GOT3 (cell line): ENCODE measurements at regions not wholly inside any gene's neighbourhood (a gene's known extent, or its start where the extent isn't known, plus 50 kb on each side); places are given as distances from the start of the nearest gene placed in this dataset.

Source experiments
- DNase-seq: peaks from one replicate; lab custom pipeline; 2025; ENCODE audit warnings: mixed read lengths; lab: John Stamatoyannopoulos, UW

DNA sequence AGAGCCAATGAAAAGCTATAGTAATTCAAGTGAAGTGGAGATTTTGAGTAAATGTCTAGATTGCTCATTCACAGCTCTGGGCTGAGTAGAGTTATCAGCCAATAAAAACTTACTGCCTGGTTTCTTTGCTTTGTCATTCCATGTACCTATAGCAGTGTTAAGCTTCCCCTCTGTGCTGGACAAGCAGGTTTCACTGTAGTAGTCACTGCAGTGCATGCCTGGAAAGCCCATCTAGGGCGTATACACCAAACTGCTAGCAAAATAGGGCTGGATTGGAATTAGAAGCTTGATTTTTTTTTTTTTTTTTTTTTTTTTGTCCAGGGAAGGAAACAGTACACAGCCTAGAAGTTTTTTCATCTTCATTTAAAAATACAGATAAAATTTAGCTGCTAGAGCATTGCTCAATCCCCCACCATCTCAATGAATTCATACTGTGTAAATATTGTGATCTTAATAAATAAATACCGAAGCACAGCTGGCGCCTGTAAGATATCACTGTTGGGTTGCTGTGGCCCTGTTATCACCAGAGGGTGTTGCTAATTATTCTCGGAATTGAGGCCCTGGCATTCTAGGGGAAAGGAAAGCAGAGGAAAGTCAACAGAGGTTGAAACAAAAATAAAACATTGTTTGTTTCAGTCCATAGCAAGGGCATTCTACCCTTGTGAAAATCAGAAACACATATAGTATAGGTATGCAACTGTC, 968.5 kb upstream of the GJE1 start:
- DNase-seq = no peak

DNA sequence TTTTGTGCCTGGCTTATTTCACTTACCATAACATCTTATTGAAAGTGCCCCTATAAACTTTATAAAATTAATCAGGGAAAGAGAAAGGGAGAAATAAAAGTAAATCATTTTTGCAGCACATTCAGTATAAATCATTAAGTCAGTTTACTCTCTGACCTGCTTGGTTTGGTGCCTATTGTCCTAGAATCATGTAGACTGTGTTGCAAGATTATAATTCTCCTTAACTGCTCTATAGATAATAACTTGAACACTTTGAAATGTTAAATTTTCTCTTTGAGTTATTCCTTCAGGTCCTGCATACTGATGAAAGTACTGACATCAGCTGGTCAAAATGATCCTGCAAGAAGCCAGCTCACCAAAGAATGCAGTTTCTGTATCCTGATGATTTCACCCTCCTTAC, 969.6 kb upstream of the GJE1 start:
- DNase-seq = no peak

DNA sequence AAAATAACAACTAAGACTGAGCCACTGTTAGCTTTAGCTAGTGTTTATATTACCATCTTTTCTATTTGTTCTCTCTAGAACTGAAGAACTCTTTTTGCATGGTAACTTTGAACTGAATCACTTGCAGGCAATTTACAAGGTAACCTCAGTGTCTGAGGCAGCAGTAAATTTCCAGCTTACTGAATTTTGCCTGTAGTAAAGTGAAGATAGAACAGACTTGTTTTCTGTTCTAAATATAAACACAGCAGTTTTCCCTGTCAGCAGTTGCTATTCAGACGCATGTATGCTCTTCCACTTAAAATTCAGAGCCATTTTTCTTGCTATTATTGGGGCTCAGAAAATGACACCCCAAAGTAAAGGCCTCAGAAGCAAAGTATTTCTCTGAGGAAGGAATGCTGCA, 974.0 kb upstream of the GJE1 start:
- no peak for DNase-seq

DNA sequence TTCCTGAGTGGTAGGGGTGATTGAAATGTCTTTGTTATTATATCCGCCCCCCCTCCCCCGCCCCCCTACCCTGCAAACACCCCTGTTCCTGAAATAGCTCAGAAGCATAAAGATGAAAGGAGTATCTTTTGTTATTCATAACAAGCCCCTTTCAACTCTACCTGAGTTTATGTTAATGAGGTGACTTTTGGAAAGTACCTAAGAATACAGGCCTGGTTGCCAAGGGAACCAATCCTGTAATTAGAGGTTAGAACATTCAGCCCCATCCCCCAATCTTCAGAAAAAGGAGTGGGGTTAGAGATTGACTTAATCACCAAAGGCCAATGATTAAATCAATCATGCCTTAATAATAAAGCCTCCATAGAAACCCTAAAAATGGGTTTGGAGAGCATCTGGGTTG, 979.2 kb upstream of the GJE1 start:
- no peak for DNase-seq

DNA sequence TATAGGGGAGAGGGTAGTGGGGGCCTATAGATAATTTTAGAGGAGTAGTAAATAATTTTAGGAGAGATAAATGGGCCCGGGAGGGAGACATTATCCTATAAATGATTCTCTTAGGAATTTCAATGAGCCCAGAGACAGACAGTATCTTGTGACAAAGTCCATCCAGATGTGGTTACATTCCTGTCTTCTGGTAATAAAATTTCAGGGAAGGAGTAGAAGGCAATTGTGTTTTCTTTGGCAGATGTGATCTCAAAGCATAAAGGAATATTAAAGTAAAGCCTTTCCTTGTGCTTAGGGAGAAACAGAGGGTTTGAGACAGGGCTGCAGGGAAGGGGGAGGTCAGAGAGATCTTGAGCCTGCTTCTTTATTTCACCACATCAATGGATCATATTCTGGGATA, 979.8 kb upstream of the GJE1 start:
- DNase-seq = no peak

DNA sequence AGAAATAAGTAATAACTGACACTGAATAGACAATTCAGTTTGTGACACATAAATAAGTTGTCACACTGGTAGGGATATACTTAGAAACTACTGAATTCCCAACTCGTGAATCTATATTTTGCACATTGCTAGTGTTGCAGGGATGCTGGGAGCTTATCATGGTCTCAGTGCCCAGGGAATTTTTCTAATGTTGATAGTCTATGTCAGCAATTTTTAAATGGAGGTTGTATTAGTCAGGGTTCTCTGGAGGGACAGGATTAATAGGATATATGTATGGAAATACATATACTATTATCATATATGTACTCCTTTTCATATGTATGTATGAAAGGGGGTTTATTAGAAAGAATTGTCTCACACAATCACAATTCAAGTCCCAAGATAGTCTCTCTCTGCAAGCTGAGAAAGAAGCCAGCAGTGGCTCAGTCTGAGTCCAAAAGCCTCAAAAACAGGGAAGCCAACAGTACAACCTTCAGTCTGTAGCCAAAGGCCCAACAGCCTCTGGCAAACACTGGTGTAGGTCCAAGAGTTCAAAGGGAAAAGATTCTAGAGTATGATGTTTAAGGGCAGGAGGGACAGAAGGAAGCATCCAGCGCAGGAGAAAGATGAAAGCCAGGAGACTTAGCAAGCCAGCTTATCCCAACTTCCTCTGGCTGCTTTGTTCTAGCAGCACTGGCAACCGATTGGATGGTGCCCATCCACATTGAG, 980.9 kb upstream of the GJE1 start:
- no peak for DNase-seq

DNA sequence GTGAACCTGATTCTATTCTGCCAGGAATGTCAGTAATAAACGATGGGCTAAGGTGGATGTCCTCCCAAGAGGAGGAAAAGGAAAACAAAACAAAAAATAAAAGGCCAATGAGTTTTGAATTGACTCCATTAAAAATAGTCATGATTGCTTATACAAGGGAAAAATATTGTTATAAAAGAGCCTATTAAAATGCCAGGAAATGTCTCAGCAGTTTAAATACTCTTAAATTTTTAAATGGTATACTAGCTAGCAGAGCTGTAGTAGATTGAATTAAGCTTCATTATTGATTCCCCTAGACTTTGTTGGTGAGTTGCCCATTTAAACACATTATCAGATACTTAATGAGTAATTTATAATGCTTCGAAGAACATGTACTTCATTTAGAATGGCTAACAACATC, 990.9 kb upstream of the GJE1 start:
- DNase-seq = no peak

DNA sequence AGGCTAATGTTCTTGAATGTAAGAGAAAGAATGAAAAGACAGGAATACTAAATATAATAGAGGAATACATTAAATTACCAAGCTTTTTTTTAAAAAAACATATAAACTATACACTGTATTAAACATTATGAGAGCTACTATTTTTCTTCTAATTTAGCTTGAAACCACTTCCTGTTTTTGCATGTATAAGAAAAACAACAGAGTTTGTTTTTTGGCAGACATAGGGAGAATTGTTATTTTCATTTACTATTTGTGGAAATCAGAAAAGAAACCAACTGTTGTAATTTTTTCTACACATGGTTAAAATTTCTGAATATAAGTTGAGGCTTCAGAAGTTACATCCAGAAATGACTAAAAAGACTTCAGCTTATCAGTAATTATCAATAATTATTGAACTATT, 991.8 kb upstream of the GJE1 start:
- no peak for DNase-seq

DNA sequence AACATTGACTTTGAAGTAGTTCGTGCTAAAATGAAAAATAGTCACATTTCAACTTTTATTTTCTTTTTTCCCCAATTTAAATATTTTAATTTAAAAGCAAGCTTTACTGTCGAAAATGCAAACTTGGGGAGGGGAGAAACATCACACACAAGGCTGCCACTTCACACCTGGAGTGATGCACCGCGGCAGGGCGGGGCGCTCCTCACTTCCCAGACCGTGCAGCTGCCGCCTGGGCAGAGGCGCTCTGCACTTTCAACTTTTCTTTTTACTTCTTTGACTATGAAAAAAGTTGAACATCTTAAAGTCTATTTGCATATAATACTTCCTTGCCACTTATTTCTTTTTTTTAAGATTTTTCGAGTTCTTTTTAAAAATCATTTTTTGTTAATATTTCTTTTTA, 993.3 kb upstream of the GJE1 start:
- no peak for DNase-seq

DNA sequence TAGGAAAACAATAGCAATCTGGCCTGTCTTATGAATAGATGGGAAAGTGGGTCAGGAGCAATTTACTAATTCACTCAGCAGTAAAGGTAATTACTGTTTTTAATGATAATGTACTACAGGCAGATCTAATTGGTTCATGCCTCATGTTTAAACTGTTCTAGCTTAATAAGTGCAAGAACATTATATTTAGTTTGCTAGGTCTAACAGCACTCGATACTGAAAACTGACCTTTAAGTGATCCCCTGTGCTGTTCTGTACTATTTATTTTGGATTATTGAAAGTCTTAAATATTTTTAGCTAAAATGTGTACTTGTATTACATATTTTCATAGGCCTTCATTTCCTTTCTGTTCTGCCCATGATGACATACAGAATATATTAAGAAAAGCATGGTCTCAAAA, 998.0 kb upstream of the GJE1 start:
- DNase-seq = no peak

DNA sequence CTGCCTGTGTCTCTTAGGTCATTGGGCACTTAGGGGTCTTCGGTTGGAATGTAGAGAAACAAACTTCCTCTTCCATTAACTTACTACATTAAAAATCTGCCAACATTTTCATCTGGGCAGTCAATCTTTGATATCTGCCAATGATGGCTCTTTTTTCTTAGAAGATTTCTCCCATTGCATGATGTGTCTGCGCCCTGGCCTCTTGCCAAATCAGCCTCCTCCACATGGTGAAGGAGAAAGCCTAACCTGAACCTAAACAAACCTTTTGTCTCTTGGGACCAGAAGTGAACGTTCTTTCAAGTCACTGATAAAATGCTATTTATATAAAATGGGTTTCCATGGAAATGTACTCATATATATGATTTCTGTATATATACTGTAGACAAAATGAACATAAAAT, 998.9 kb upstream of the GJE1 start:
- DNase-seq = no peak

DNA sequence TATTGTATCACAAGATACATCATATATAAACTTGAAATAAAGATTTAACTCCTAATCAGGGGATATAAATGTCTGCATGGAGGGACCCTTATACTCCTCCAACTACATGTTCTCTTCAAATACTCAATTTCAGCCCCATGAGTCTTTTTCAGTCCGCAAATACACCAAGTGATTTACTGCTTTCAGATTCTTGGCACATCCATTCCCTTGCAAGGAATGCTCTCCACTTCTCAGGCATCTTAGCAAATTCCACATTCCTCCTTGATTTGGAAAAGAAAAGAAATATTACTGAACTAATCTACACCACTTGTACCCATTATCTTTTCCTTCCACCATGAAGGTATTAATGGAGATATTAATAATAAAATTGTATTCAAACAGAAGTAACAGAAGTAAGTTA, 999.4 kb upstream of the GJE1 start:
- no peak for DNase-seq

DNA sequence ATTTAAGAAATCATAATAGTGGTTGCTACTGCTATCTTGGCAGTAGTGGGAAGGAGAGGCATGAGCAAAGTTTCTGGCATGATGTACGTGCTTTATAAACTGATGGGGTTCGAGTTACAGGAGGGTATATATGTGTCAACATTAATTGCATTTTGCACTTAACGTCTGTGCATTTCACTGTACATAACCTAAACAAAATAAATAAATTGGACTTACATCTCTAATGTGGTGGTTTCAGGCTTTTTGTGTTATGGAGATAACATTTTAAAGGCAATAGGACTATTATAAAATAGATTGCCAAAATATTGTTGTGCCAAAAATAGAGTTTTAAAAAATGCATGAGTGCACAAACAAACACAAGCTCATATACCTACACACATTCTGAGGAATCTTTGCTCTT, 1001.1 kb upstream of the GJE1 start:
- DNase-seq = no peak

DNA sequence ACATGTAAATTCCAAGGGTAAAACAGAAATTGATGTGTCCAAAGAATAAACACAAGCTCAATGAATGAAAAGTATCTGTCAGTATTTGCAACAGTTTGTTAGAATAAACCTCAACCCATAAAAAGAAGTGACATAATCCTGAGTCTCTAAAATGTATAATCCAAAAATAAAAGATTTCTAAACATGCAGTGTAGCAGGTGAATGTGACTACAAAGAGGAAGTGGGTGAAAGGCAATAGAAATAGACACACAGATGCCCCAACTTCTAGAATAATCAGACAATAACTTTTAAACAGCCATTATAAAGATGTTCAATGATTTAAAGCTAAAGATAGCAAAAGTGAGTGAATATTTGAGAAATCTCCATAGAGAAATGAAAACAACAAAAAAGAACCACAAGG, 1009.2 kb upstream of the GJE1 start:
- DNase-seq = no peak

DNA sequence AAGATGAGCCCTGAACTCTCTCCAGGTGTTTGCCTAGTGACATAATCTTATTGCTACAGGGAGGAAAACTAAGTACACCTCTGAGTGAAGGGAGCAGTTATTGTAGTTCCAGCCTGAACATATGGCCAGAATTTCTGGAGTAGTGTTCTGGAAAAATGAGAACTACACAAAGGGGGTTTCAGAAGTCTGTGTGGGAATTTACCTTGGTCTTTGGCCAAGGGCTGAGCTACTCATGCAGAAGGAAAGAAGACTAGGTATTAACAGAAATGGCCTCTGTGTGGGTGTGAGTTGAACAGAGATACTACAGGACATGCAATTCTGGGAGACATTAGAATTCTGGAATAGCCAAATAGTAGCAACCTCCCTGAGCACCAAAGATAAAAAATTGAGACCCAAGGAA, 1009.7 kb upstream of the GJE1 start:
- no peak for DNase-seq

DNA sequence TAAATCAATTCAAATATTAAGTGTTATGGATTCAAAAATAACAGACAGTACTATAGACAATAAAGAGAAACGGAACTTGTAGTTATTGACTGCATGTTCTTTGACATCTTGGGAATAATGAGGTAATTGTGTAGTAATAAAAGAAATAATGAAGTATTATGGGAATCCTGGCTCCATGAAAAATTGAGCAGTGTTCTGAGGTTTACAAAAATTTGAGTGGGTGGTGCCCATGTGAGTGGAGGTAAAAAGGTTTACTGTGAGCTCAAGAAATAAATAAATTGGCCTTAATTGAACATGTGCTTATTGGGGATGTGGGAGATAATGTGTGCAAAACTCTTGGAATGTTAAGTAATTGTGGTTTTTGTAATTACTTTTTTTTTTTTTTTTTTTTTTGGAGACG, 1013.7 kb upstream of the GJE1 start:
- no peak for DNase-seq

DNA sequence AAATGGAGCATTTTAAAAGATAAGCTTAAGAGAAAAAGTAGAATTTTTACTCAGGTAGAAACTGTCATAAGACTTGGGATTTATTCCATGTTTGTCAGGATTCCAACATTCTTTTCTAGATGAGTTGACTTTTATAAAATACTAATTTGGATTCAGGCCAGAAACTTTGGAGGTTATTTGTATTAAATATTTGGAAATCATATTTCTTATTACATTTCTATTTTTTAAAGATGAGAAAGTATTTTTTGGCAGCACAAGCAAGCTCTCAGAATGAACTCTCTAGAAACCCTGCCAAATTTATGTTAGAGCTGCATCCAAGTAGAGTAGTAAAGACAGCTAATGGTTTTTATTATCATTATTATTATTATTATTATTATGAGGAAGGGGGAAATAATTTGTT, 1014.9 kb upstream of the GJE1 start:
- DNase-seq = no peak

DNA sequence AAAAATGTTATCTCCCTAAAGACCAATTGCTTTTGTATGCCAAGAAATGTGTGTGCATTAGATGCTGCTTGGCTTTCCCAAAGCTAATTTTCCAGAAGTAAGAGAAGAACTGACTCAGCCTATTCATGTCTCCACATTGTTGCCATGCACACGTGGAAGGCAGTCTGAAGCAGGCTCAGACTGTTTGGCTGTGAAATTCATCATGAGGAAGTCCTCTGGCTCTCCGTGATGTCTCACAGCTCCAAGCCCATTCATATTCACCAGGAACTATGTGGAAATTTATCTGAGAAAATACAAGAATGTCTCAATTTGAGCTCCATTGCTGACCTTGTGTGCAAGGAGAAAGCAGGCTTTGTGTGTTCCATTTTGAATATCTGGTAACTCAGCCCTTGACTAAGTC, 1022.2 kb upstream of the GJE1 start:
- no peak for DNase-seq

DNA sequence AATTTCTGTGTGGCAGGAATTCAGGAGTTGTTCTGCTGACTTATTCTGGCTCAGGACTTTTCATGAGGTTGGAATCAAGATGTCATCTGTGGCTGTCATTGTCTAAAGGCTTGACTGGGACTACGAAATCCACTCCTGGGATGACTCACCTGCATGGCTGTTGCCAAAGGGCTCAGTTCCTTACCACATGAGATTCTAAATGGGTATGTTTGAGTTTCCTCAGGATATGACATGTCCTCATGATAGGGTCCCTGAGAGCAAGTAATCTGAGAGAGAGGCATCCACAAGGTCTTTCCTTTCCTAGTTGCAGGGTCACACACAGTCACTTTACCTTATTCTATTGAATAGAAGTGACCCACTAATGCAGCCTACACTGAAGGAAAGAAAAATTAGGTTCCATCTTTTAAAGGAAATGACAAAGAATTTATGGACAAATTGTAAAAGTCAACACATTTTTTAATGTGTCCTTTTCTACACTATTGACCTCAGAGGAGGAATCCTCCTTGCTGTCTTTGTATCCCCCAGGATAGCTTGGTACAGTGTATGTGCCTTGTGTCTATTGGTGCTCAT, 1025.0 kb upstream of the GJE1 start:
- no peak for DNase-seq

DNA sequence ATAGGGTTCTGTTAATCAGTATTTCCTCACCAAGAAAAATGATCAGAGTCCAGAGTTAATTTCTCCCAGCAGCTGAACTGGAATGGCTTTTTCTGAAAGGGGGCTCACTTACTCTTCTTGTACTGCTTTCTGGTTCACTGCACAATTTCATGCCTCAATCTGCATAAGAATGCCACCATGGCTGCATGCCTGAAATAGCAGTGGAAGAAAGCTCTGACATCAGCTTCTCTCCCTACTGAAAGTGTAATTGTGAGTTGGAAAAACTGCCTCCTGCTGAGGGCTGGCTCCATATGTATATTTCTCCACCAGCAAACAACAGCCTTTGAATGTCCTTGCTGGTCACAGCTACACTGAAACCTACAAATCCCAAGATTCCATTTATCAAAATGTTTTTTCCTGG, 1027.2 kb upstream of the GJE1 start:
- no peak for DNase-seq

DNA sequence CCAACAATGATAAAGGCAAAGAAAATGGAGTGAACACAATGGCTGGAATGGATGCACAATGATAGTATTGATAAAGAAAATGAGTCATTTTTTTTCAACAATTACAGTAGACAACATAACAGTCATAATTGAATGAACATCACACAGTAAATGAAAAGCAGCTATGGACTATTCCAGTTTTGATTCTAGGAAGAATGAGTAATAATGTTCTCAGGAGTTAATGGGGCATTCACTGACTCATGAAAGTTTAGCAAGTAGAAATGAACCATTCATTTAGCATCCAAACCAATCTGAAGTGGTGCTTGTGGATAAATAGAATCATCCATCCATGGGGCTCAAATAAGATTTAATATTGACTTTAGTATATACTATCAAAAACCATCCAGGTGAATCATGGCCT, 1029.5 kb upstream of the GJE1 start:
- DNase-seq = no peak

DNA sequence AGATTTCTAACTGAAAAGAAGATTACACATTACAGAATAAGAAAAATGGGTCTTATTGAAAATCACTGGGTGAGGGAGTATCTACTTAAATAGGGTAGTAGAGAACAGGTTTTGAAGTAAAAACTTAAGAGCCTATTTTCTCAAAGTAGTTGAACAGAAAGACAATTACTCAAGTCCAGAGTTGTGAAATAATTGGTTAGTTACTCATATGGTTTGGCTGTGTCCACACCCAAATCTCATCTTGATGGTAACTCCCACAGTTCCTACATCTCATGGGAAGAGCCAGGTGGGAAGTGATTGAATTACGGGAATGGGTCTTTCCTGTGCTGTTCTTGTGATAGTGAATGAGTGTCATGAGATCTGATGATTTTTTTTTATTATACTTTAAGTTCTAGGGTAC, 1035.3 kb upstream of the GJE1 start:
- no peak for DNase-seq

DNA sequence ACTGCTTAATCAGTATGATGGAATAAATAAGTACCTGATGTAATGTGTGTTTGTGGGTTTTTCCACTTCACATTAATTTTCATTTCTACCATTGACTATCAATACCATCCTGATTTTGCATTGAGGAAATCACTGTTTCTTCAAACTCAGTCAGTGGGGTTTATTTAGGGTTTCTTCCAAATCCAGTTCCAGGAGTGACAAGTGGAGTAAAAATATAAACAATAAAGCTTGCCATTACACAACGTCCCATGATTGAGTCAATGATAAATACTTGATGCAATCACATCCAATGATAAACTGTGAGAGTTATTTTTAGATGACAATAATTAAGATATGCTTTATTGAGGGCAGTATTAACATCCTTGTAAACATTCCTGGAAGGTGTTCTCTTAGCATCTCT, 1037.4 kb upstream of the GJE1 start:
- no peak for DNase-seq

DNA sequence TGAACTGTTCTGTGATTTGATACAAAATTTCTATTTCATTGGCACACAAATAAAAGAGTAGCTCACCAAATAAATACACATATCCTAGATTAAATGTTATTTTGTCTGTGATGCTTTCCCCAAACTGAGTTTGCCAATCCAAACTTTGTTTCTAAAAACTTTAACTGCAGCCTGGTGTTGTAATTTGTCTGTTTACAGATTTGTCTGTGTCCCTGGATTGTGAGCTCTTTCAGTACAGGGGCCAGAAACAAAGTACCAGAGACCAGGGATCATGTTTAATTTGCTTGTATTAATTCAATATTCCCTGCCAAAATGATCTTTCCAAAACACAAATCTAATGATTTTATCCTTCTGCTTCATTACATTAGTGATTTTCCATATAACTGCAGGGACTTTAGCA, 1044.6 kb upstream of the GJE1 start:
- DNase-seq = no peak
